ENCODE measurements at regions not wholly inside any gene's neighbourhood (a gene's known extent, or its start where the extent isn't known, plus 50 kb on each side); places are given as distances from the start of the nearest gene placed in this dataset.

DNA sequence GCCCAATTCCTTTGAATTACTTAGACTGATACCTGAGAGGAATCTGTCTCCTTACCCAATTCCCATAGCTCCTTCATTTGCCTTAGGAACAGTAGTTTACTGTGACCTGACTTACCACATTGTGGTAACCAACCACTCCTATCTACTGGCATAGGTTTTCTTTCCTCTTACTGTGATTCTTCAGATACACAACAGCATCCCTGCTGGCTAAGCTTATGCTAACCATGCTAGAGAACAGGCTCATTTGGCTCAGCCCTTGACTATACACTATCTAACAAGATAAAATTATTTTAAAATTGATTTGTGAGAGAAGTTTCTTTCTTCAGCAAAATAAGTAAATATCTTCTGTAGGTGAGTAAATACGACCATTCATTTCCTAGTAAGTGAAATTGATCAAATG lies 320.4 kb upstream of the DDHD1 start:
- TF ChIP-seq, protein P1, sequence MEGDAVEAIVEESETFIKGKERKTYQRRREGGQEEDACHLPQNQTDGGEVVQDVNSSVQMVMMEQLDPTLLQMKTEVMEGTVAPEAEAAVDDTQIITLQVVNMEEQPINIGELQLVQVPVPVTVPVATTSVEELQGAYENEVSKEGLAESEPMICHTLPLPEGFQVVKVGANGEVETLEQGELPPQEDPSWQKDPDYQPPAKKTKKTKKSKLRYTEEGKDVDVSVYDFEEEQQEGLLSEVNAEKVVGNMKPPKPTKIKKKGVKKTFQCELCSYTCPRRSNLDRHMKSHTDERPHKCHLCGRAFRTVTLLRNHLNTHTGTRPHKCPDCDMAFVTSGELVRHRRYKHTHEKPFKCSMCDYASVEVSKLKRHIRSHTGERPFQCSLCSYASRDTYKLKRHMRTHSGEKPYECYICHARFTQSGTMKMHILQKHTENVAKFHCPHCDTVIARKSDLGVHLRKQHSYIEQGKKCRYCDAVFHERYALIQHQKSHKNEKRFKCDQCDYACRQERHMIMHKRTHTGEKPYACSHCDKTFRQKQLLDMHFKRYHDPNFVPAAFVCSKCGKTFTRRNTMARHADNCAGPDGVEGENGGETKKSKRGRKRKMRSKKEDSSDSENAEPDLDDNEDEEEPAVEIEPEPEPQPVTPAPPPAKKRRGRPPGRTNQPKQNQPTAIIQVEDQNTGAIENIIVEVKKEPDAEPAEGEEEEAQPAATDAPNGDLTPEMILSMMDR (IDR thresholded peaks at IDR 0.05; ENCODE audit: low read length): no peak
- TF ChIP-seq EZH2 (IDR thresholded peaks at IDR 0.05; ENCODE audit: borderline replicate concordance, low read length): no peak
